ENCODE measurements at regions not wholly inside any gene's neighbourhood (a gene's known extent, or its start where the extent isn't known, plus 50 kb on each side); places are given as distances from the start of the nearest gene placed in this dataset.
A peak's percentile ranks its signal among the peaks of the same experiment; 100 is the strongest.

DNA sequence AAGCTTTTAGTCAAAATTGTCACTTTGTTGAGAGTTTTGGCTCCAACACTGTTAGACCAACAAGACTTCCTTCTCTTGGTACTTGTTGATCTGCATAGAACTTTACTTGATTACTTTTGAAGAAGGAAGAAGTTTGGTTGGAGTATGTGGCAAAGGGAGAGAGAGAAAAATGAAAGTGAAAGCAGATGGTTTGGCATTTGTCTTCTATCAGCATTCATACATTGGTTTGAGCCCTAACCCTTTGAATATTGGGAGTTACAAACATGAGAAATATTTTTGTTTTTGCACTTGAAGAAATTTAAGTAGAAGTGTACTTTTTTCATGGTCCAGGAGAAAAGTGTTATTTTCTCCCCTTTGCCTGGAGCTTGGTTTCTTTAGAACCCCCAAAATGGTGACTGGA, 169.8 kb downstream of the ADGRL4 start:
- no peaks in the 10 kb centered on the region for H3K27me3 ChIP-seq (ENCODE audit: insufficient read depth, low read length)
- H2AFZ ChIP-seq (ENCODE audit: low read length) = no peak overlapping the region
- no peaks in the 10 kb centered on the region for H3K4me1 ChIP-seq (ENCODE audit: insufficient read depth, low read length, severe bottlenecking)
- no peaks in the 10 kb centered on the region for H3K9me3 ChIP-seq (ENCODE audit: low read length)
- TF ChIP-seq, protein P1, sequence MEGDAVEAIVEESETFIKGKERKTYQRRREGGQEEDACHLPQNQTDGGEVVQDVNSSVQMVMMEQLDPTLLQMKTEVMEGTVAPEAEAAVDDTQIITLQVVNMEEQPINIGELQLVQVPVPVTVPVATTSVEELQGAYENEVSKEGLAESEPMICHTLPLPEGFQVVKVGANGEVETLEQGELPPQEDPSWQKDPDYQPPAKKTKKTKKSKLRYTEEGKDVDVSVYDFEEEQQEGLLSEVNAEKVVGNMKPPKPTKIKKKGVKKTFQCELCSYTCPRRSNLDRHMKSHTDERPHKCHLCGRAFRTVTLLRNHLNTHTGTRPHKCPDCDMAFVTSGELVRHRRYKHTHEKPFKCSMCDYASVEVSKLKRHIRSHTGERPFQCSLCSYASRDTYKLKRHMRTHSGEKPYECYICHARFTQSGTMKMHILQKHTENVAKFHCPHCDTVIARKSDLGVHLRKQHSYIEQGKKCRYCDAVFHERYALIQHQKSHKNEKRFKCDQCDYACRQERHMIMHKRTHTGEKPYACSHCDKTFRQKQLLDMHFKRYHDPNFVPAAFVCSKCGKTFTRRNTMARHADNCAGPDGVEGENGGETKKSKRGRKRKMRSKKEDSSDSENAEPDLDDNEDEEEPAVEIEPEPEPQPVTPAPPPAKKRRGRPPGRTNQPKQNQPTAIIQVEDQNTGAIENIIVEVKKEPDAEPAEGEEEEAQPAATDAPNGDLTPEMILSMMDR (IDR thresholded peaks at IDR 0.05; ENCODE audit: low read length) = no peak
- no peak for TF ChIP-seq EZH2 (IDR thresholded peaks at IDR 0.05; ENCODE audit: borderline replicate concordance, low read length)
- H3K4me2 ChIP-seq (ENCODE audit: low read length) = no peak overlapping the region
- H3K36me3 ChIP-seq (ENCODE audit: insufficient read depth, low read length) = no peaks in the 10 kb centered on the region
- H3K27ac ChIP-seq (ENCODE audit: low read depth, low read length, poor library complexity, severe bottlenecking) = no peak overlapping the region
- H3K79me2 ChIP-seq (ENCODE audit: insufficient read depth, low read length) = no peaks in the 10 kb centered on the region
- H3K9ac ChIP-seq (ENCODE audit: low read length) = no peak overlapping the region
- no peaks in the 10 kb centered on the region for H3F3A ChIP-seq (ENCODE audit: insufficient read depth, low read length)
- H3K4me3 ChIP-seq (ENCODE audit: low read depth, low read length, poor library complexity, severe bottlenecking) = no peak overlapping the region
- H4K20me1 ChIP-seq (ENCODE audit: insufficient read depth, low read length) = no peaks in the 10 kb centered on the region
- H3K9me2 ChIP-seq (ENCODE audit: low read depth, low read length) = no peaks in the 10 kb centered on the region

DNA sequence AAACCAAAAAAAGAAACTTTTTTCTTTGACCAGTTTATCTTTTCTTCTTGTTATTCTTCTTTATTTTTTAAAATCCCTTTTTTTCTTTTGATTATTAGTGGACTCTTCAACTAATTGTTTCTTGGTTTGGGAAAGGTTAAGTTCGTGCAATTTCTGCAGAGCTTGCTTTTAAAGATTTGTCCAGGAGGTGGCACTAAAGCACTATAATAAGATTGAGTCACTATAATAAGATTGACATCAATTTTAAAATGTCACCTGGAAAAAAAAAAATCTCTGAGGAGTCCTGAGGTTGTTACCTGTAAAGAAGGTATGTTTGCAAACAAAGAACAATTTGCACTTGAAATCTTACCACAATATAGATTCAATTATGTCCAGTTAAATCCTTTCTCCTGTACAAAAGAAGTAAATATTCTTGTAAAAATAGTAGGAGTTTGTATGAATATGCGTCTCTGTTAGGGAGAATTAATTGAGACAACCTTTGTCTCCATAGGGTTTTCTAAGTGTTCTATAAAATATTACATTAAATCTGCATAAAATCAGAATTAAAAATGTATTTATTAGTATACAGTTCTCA, 166.7 kb downstream of the ADGRL4 start:
- Histone ChIP-seq H3K4me1 (ENCODE audit: insufficient read depth, low read length, severe bottlenecking) (no peaks in the 10 kb centered on the region), H3K4me3 (ENCODE audit: low read depth, low read length, poor library complexity, severe bottlenecking) (no peak overlapping the region), H2AFZ (ENCODE audit: low read length) (no peak overlapping the region), H4K20me1 (ENCODE audit: insufficient read depth, low read length) (no peaks in the 10 kb centered on the region), H3F3A (ENCODE audit: insufficient read depth, low read length) (no peaks in the 10 kb centered on the region), H3K4me2 (ENCODE audit: low read length) (no peak overlapping the region), H3K27ac (ENCODE audit: low read depth, low read length, poor library complexity, severe bottlenecking) (no peak overlapping the region), H3K9me3 (ENCODE audit: low read length) (no peaks in the 10 kb centered on the region), H3K9me2 (ENCODE audit: low read depth, low read length) (no peaks in the 10 kb centered on the region), H3K79me2 (ENCODE audit: insufficient read depth, low read length) (no peaks in the 10 kb centered on the region), H3K9ac (ENCODE audit: low read length) (no peak overlapping the region), H3K27me3 (ENCODE audit: insufficient read depth, low read length) (no peaks in the 10 kb centered on the region), H3K36me3 (ENCODE audit: insufficient read depth, low read length) (no peaks in the 10 kb centered on the region)
- TF ChIP-seq, protein P1 (IDR thresholded peaks at IDR 0.05; ENCODE audit: low read length) = peak; percentile 72
- no peak for TF ChIP-seq EZH2 (IDR thresholded peaks at IDR 0.05; ENCODE audit: borderline replicate concordance, low read length)
